ENCODE measurements at regions not wholly inside any gene's neighbourhood (a gene's known extent, or its start where the extent isn't known, plus 50 kb on each side); places are given as distances from the start of the nearest gene placed in this dataset.

DNA sequence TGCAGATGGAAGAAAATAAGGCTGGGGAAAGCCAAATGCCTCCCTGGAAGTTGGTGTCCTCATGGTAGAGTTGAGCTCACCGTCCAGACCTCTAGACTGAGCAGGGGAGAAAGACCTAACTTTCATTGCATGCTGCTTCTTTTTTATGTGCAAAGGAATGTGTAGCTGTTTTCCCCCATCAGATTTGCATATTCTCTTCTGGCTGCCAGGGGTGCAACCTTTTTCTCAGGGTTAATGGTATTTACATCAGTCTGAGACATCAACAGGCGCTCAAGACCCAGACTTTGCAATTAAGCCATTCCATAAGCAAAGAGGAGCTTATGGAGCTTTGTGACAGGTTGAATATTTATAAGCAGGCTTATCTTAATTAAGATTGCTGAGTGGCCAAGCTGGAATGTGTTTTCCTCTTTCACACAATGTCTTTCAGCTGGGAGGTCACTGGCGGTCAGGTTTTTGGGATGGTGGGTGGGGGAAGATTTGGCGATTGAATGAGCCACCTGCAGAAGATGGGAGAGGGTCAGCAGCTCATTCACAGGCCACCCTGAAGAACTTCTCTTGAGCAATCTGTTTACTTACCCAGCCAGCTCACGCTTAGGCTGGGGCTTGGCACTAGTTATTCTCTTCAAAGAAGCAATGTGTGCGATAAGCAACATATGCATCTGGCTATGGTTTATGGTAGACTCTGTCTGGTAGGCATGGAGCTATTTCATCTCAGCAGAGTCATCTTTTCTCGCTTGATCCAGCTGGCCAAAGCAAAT is 88.6 kb downstream of the SCP2D1 start:
- no peaks in the 10 kb centered on the region; the same call in 2 of the 3 replicates for H3K79me2 ChIP-seq (ENCODE audit: control insufficient read depth, insufficient read depth, low read length)
- no peaks in the 10 kb centered on the region for H3K36me3 ChIP-seq (ENCODE audit: control insufficient read depth, insufficient read depth, low read length)
- H3K4me1 ChIP-seq (replicated peaks in 1 of 2; ENCODE audit: control insufficient read depth in 2 of 2, insufficient read depth in 2 of 2, low read length in 2 of 2) = no peaks in the 10 kb centered on the region
- H3K9me1 ChIP-seq (ENCODE audit: control insufficient read depth, insufficient read depth, low read length) = no peaks in the 10 kb centered on the region
- no peak for ATAC-seq
- no TSS peak for BruUV-seq (replicated peaks)
- no peak overlapping the region for H3K9ac ChIP-seq (ENCODE audit: insufficient read depth in 1 of 2, low read depth in 2 of 2, low read length in 2 of 2)
- no peaks in the 10 kb centered on the region for H4K20me1 ChIP-seq (replicated peaks; ENCODE audit: control insufficient read depth, insufficient read depth, low read length)
- in situ Hi-C loops (cut with MboI) = no loop called here
- H3K9me3 ChIP-seq (replicated peaks; ENCODE audit: control insufficient read depth, insufficient read depth, low read depth, low read length) = no peaks in the 10 kb centered on the region
- ChIA-PET POLR2A (interaction anchor here (0.8 kb wide), 1 partner anchor 9 kb away, joined by 3 read pairs; no protein-coding TSS in a partner anchor), CTCF (ENCODE audit: low intra/inter-chr PET ratio) (no interaction called here)
- WGBS (ENCODE audit: insufficient coverage, low coverage, missing lambda C conversion rate) = 0% methylated on average over 3 of the region's 7 CpGs
- no peak overlapping the region for H3K4me3 ChIP-seq
- H3K27ac ChIP-seq (ENCODE audit: extremely low read depth, low read depth, low read length) = no peak overlapping the region
- intact Hi-C loops (cut with micrococcal nuclease) = no loop called here
- DNase-seq (ENCODE audit: extremely low read depth in 1 of 4, low spot score in 3 of 4) = no peak
- H2AFZ ChIP-seq (ENCODE audit: low read depth, low read length) = no peak overlapping the region
- no peak for FAIRE-seq
- no peak overlapping the region for H3K4me2 ChIP-seq (ENCODE audit: insufficient read depth, low read length)
- TF ChIP-seq NR2C2 (CRISPR knock-in tag; IDR thresholded peaks at IDR 0.05) (no peak), NR2C2 (tag; IDR thresholded peaks at IDR 0.05) (no peak), FOS (IDR thresholded peaks at IDR 0.05; ENCODE audit: extremely low read depth, insufficient read length) (no peak), CBX5 (IDR thresholded peaks at IDR 0.05; ENCODE audit: borderline replicate concordance, low read depth) (no peak), ZNF24 (IDR thresholded peaks at IDR 0.05) (no peak), SIRT6 (IDR thresholded peaks at IDR 0.05; ENCODE audit: low read depth, low read length) (no peak), SREBF2 (CRISPR knock-in tag; IDR thresholded peaks at IDR 0.05) (no peak), ZNF436 (CRISPR knock-in tag; IDR thresholded peaks at IDR 0.05) (no peak), ARID2 (IDR thresholded peaks at IDR 0.05) (no peak), ZNF282 (CRISPR knock-in tag; IDR thresholded peaks at IDR 0.05) (no peak), ZNF184 (CRISPR knock-in tag; IDR thresholded peaks at IDR 0.05) (no peak), ZKSCAN1 (IDR thresholded peaks at IDR 0.05; ENCODE audit: low read depth, low read length) (no peak), MAFG (tag; conservative IDR thresholded peaks at IDR 0.05) (no peak), CEBPZ (IDR thresholded peaks at IDR 0.05; ENCODE audit: borderline replicate concordance, low read depth, low read length) (no peak), EP300 (IDR thresholded peaks at IDR 0.05; ENCODE audit: low read length) (no peak), EHMT2 (IDR thresholded peaks at IDR 0.05) (no peak)
- TF ChIP-seq, protein P1, sequence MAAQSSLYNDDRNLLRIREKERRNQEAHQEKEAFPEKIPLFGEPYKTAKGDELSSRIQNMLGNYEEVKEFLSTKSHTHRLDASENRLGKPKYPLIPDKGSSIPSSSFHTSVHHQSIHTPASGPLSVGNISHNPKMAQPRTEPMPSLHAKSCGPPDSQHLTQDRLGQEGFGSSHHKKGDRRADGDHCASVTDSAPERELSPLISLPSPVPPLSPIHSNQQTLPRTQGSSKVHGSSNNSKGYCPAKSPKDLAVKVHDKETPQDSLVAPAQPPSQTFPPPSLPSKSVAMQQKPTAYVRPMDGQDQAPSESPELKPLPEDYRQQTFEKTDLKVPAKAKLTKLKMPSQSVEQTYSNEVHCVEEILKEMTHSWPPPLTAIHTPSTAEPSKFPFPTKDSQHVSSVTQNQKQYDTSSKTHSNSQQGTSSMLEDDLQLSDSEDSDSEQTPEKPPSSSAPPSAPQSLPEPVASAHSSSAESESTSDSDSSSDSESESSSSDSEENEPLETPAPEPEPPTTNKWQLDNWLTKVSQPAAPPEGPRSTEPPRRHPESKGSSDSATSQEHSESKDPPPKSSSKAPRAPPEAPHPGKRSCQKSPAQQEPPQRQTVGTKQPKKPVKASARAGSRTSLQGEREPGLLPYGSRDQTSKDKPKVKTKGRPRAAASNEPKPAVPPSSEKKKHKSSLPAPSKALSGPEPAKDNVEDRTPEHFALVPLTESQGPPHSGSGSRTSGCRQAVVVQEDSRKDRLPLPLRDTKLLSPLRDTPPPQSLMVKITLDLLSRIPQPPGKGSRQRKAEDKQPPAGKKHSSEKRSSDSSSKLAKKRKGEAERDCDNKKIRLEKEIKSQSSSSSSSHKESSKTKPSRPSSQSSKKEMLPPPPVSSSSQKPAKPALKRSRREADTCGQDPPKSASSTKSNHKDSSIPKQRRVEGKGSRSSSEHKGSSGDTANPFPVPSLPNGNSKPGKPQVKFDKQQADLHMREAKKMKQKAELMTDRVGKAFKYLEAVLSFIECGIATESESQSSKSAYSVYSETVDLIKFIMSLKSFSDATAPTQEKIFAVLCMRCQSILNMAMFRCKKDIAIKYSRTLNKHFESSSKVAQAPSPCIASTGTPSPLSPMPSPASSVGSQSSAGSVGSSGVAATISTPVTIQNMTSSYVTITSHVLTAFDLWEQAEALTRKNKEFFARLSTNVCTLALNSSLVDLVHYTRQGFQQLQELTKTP (IDR thresholded peaks at IDR 0.05; ENCODE audit: low read depth in 1 of 2, partially characterized antibody in 2 of 2) = no peak
- no peaks in the 10 kb centered on the region for H3K27me3 ChIP-seq (ENCODE audit: control insufficient read depth in 2 of 2, insufficient read depth in 2 of 2, low read length in 2 of 2)
